GM21529 (cell line): ENCODE measurements at regions not wholly inside any gene's neighbourhood (a gene's known extent, or its start where the extent isn't known, plus 50 kb on each side); places are given as distances from the start of the nearest gene placed in this dataset.
"Not testable (repeated sequence)": the region's sequence is repeated elsewhere in the genome, so short reads cannot be mapped to it uniquely, and the experiment has no call there.

Source experiments
- ATAC-seq: cut with Tn5 transposase; IDR thresholded peaks from one replicate; pipeline ENCODE4 v1.9.1; 2021; ENCODE audit not compliant: unreplicated experiment

DNA sequence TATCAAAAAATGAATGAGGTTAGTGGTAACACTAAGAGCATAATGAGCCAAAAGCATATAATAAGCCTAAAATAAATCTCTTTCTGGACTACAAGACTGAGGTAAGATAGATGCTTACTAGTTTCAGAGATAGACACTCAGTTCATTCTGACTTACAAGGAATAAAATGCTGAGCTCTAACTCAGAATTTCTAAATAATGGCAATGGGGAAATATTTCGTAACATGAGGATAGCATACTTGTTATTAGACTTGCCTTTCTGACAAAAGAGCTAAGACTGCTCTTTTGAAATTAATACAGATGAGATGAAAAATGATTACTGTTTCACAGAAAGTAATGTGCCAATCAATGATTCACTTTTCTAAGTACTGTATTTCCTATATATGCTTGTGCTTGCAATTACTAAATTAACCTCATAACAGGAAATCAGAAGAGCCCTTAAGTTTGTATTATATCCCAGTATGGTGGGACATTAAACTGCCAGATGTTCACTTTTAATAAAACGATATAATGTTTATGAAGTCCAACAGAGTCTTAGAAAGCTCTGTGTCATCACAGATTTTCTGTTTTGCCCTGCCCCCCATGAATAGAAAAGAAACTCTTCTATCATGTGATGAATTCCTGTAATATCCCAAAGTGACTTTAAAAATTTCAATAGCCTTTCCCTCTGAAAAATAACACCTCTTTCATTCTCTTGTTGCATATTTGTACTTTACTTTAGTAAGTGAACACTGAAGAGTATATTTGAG, 2771.0 kb upstream of the PCDH20 start:
- ATAC-seq = no peak

DNA sequence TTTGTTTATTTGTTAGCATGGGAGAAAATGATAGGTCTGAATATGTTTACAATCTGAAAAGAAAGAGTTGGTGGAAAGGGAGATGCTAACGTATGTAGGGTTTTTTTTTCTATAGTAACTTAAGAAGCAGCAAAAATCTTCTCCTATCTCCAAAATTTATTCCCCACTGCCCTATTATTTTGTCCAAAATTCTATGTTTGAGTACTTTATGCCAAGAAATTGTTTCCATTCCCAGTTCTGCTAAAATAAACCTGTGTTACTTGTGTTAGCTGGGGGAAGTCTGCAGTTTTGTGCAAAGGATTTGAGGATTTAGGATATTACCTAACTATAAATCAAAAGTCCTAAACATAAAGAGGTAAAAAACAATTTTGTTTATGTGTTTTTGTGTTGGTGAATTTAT, 2770.4 kb upstream of the PCDH20 start:
- ATAC-seq = no peak

DNA sequence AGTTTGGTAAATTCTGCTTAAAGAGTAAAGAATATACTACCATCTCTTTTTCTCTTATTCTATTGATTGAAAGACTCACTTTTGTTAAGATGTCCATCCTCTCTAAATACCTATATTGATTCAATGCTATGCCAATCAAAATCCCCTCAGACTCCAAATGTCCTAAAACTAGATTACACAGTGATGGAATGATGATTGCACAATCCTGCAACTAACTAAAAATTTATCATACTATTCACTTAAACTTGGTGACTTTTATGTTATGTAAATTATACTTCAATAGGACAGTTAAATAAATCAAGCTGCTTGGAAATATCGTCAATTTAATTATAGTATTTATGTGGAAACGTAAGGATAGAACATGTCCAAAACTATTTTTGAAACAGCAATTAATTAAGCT, 2765.1 kb upstream of the PCDH20 start:
- ATAC-seq = no peak

DNA sequence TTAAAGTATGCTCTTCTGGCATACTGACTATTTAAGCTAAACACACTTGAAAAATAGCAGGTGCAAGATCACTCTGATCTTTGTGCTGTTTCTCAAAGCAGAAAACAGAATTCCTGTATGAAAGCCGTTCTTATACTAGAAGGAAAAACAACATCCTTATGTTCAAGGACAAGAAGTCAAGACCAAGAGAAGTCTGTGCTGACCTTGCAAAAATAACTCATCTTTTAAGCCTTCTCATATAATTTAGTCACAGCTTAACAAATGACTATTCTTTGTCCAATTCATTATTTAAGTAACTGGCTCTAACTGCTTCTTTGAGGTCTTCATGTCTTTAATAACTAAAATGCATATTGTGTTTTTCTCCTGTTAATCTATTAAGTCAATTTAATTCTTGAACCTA, 2750.2 kb upstream of the PCDH20 start:
- no peak for ATAC-seq

DNA sequence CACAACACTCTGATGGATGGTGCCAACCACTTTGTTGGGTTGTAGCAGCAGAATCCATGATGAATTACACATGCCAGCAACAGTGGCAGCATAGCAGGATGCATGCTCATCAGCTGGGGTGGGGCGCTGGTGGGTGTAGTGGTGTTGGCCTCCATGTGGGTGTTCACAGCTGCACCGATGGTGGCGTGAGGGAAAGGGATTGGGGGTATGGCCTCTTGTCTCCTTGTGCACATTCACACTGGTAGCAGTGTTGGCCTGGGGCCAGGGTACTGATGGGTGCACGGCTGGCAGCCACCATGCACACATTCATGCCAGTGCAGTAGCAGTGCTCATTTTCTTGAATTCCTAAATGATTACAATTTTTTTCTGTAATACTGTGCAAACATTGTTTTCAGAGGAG, 2748.8 kb upstream of the PCDH20 start:
- no peak for ATAC-seq

DNA sequence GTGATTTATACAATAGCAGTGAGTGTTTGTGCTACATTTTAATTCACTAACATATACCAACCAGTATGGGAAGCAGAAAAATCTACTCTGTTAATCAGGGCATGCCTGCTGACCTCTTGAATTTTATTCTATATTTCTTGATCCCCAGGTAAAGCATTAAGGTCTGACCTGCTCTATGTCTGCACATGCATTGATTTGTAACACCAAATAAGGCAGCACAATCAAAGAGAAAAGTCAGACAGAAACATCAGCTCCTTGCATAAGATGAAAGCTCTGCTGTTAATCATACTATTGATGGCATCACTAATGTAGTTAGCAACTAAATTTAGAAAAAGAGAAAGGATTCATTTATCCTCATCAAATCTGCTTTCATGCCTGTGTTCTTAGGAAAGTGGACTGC, 2744.8 kb upstream of the PCDH20 start:
- no peak for ATAC-seq

DNA sequence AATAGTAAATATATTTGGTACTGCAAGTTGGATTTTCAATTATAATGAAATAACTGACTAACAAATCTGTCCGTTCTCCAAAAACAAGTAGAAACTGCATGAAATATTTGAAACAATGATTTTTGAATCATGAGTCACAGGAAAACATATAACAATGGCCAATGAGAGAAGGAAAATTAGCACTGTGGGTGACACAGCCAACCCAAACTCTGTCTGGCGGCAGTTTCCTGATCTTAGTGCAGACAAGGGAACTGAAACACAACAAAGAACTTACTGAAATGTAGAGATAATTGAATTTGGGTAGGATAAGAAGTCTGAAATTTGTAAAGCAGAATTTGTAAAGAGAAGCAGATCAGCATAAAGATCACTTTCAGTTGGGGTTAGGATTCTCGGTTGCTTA, 2743.3 kb upstream of the PCDH20 start:
- ATAC-seq = no peak

DNA sequence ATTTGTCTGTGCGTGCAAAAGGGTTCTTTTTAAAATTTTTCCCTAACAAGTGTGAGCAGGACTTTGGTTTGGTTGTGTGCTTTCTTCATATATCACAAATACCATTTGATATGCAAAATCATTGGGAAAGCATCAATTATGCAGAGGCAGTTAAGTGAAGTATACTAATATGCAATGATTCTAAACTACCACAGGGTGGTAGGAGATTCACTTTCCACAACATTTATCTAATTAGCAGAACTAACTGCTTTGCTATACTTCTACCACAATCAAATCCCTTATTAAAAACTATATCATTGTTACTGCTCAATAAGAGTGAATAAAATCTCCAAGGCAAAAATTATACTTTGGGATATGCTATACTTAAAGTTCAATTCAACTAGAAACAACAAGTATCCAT, 2738.9 kb upstream of the PCDH20 start:
- ATAC-seq = no peak

DNA sequence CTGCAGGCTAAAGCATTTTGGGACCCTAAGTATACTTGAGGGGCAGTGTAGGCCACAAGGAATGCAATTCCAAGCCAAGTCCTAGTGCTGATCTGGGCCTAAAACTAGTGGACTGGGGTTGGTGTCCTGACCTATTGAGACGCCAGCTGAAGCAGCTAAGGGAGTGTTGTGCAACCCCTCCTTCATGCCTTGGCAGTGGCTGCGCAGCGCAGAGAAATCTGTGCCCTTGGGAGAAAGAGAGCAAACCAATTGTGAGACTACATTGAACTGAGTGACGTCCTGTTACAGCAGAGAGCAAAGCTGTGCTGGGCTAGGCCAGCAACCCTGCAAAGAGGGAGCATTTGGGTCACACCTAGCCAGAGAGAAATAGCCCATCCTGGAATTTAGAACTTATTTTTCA, 2715.0 kb upstream of the PCDH20 start:
- no peak for ATAC-seq

DNA sequence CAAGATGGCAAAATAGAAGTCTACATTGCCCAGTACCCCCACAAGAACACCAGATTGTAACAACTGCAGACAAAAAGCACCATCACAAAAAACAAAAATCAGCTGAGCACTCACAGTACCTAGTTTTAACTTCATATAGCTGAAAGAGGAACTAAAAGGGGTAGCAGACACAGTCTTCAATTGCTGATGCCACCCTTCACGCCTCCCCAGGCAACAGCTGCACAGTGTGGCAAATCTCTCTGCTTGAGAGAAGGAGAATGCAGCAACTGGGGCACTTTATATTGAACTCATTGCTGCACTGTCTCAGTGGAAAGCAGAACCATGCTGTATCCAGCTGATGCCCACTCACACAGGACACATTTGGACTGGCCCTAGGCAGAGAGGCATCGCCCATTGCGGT, 2714.5 kb upstream of the PCDH20 start:
- ATAC-seq = no peak

DNA sequence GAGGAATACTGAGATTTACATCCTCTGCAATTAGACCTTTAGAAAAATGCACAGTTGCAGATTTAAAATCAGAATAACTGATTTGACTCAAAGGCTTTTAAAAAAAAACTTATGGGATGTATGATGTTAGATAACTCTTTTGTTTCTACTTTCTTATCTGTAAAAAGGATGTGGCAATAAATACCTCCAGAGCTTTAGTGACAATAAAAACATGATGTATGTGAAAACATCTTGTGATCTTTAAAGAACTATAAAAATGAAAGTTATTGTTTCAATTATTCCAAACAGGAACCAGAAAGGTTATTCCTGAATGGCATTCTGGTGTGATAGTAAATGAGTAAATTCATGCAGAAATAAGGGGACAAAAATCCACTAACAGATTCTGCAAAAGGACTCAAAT, 2712.2 kb upstream of the PCDH20 start:
- ATAC-seq = no peak

DNA sequence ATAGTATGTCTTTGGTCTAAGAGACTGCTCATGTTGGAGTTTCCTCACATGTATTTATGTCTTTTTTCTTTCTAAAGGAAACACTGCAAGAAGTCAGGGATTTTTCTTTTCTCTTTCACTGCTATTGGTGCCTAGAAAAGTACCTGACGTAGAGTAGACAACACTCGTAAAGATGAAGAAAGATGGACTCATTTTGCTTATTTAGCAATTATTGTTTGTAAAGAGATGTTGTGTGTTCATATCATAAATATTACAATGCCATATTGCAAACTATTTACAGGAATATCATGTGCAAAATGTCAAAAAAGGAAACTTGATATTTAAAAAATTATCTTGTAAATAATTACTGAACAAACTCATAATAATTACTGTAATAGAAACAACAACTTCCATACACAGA, 2711.5 kb upstream of the PCDH20 start:
- ATAC-seq = no peak

DNA sequence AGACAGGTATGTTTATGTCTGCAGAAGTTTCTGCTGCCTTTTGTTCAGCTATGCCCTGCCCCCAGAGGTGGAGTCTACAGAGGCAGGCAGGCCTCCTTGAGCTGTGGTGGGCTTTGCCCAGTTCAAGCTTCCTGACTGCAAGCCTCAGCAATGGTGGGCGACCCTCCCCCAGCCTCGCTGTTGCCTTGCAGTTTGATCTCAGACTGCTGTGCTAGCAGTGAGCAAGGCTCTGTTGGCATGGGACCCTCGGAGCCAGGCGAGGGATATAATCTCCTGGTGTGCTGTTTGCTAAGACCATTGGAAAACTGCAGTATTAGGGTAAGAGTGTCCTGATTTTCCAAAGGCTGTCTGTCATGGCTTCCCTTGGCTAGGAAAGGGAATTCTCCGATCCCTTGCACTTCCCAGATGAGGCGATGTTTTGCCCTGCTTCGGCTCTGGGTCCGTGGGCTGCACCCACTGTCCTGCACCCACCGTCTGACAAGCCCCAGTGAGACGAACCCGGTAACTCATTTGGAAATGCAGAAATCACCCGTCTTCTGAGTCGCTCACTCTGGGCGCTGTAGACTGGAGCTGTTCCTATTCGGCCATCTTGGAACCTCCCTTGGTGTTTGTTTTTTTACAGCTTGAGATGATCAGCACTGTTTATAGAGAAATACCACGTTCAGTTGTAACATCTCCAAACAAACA, 2705.5 kb upstream of the PCDH20 start:
- not testable (repeated sequence) for ATAC-seq

DNA sequence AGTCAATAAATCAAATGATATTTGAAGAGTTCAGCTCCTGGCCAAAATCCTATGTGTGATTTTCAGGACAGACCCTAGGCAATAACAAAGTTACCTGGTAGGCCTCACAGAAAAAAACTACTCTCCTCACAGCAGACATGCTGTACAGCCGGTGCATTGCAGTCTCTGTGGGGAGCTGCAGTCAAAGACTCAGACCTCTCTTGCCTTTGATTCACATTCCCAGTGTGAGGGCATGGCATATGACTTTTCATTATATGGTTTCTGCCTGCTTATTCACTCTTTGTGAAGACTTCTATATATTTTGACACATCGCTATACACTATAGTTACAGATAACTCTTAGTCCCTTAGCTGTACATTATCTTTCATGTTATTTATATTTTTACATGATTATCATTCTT, 2684.3 kb upstream of the PCDH20 start:
- ATAC-seq = no peak

DNA sequence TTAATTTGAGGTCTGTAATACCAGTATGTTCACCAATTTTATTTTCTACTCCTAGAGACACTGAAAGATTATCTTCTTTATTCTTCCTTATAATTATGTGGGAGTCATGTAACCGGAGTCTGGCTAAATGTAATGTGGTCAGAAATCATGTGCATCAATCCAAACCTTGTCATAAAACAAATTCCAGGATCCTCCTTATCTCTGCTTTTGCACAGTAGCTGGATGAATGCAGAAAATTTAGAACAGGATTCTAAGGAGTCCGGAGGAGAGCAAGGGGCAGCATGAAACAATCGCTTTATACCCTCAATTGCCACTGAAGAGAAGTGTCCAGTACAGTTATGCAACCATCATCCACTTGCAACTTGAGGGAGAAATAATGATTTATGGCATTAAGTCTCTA, 2674.7 kb upstream of the PCDH20 start:
- no peak for ATAC-seq

DNA sequence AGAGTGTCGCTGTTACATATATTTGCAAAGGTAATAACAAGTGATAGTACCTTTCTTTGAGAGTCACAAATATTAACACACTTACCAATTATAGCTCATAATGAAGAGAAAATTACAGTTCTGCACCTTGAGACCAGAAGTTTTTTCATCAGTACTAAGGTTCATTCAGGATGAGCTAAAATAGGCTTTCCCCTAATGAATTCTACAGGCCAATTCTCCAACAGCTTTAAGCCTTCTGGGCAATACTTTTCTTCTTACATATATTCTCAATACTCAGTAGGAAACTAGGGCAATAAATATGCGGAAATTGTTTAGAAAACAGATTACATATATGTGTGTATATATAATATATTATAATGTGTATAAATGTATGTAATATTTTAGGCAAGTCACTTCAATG, 2672.8 kb upstream of the PCDH20 start:
- ATAC-seq = no peak

DNA sequence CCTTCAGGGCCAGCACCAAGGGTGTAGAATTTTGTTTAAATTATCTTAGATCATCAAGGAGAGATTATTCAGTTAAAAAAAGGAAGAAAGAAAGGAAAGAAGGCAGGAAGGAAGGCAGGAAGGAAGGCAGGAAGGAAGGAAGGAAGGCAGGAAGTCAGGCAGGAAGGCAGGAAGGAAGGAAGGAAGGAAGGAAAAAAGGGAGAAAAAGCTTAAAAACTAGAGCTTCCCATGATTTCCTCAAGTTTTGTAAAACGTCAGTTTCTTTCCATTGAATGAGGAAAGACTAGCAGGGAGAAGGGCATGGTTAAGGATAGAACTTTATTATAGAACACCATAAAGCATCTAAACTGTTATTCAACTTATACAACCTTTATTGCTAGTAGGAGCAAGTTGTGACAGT, 2672.0 kb upstream of the PCDH20 start:
- no peak for ATAC-seq

DNA sequence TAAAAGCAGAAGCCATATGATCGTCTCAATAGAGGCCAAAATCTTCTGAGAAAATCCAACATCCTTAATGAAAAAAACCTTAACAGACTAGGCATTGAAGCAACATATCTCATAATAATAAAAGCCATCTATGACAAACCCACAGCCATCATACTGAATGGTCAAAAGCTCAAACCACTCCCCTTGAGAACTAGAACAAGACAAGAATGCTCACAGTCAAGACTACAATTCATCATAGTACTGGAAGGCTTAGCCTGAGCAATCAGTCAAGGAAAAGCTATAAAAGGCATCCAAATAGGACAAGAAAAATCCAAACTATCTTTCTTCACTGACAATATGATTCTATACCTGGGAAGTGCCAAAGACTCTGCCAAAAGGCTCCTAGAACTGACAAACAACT, 2668.2 kb upstream of the PCDH20 start:
- ATAC-seq = no peak

DNA sequence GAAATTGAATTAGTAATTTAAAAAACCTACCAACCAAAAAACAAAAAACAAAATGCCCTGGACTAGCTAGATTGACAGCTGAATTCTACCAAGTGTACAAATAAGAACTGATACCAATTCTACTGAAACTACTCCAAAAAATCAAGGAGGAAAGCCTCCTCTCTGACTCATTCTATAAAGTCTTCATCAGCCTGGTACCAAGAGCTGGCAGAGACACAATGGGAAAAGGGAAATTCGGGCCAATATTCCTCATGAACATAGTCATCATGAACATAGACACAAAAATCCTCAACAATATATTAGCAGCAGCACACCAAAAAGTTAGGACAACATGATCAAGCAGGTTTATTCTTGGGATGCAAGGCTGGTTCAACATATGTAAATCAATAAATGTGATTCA, 2667.7 kb upstream of the PCDH20 start:
- no peak for ATAC-seq

DNA sequence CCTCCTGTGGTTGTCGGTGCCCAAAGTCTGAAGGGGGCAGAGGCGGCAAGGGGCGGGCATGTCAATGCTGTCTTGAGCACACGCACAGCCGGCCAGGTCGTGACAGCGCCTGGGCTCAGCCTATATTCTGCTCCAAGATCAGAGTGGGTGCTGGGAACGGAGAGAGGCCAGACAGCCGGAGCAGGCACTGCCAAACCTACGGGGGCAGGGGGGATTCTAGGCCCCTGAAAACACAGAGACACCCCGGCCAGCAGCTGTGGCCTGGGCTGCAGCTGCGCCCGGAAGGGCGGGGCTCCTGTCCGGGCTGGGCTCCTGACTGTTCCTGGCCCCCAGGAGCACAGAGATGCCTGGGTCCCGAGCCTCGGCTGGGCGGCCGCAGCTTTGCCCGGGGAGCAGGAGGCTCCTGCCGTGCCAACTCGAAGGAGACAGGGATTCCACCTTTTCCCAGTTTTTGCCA, 2662.9 kb upstream of the PCDH20 start:
- no peak for ATAC-seq

DNA sequence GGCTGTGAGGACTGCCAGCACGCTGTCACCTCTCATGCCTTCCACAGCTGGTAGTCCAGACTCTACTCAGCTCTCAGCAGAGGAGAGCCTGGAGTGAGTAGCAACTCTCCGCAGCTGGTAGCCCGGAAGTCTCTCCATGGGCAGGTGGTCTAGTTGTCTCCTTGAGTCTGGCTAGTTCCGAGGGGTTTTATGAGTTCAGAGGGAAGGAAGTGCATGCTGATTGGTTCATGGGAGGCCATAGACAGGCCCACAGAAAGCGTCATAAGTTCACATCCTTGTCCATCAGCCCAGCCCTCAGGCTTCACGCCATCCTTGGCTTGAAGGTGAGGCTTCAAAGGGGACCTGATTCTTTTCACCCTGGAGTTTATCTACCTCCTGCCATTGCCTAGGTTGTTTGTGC, 2662.4 kb upstream of the PCDH20 start:
- ATAC-seq = no peak

DNA sequence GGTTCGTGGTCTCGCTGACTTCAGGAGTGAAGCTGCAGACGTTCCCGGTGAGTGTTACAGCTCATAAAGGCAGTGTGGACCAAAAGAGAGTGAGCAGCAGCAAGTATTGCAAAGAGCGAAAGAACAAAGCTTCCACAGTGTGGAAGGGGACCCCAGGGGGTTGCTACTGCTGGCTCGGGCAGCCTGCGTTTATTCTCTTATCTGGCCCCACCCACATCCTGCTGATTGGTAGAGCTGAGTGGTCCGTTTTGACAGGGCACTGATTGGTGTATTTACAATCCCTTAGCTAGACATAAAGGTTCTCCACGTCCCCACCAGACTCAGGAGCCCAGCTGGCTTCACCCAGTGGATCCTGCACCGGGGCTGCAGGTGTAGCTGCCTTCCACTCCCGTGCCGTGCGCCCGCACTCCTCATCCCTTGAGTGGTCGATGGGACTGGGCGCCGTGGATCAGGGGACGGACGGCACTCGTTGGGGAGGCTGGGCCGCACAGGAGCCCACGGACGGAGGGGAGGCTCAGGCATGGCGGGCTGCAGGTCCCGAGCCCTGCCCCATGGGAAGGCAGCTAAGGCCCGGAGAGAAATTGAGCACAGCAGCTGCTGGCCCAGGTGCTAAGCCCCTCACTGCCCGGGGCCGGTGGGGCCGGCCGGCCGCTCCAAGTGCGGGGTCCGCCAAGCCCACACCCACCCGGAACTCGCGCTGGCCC, 2661.6 kb upstream of the PCDH20 start:
- ATAC-seq = not testable (repeated sequence)
